ENCODE measurements at regions not wholly inside any gene's neighbourhood (a gene's known extent, or its start where the extent isn't known, plus 50 kb on each side); places are given as distances from the start of the nearest gene placed in this dataset.

DNA sequence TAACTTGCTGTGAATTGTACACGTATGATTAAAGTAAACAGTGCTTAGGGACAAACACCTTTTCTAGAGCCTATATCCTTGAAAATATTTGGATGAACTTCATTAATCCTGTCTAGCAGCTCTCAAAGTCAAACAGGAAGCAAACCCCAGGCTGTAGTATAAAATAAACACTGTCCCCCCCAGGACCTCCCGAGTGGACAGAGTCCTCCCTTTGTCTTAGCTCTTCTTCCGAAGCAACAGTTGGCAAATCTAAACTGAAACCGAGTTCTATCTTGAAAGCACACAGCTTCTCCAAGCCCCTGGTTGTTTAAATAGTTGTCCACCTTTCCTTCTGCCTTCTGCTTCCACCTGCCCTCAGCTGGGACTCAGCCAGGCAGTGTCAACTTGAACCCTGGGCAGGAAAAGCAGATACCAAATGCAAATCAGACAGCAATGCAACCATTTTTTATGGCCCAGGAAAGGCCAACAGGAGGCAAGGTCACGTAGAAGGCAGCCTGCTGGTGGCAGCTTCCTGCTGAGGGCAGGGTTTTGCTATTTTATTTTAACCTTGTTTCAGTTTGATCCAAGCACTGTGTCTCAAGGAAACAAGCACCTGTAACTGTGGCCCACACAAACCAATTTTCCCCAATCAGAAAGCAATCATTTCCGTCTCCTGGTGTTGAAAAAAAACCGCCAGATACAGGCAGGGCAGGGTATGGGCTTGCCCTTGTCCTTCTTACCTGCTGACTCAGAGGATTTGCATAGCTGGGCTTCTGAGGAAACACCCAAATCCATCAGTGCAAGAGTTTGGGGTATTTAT, 110.3 kb upstream of the KIT start:
- FAIRE-seq = no peak

DNA sequence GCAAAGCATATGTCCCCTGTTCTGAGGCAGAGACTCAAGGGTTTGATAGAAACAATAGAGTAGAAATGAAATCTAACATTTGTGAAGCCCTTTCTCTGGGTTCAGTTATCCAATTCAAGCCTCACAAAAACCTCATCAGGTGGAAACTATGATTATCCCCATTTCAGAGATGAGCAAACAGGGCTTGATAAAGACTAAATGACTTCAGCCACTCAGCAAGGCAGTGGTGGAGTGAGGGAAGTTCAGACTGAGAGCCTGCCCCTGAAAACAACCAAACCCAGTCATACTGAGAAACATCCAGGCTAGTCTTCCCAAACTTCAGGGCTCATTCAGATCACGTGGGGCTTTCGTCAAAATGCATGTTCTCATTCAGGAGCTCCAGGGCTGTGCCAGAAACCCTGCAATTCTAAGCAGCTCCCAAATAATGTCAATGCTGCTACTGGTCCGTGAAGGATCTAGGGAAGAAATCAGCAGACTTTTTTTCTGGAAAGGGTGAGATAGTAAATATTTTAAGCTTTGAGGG, 109.6 kb upstream of the KIT start:
- no peak for FAIRE-seq

- FAIRE-seq = no peak
Measured at GRCh38 chr4:54548831-54549460, 108.8 kb upstream of the KIT start.

- no peak for FAIRE-seq
Measured at GRCh38 chr4:54550395-54551171, 107.2 kb upstream of the KIT start.

DNA sequence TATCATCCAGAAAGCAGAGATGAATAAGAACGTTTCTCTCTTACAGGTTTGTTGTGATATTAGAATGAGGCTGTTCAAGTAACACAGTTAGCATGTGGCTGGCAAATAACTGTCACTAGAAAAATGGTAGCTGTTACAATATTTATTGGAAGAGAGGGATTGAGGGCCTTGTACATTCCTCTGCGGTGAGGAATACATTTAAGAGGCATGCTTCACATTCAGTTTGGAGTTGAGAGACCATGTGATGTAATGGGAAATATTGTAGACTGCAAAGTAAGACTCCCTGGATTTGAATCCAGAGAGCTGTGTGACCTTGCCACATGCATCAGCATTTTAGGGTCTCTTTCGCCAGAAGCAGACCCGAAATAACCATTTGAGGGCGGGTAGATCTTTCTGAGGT, 104.8 kb upstream of the KIT start:
- FAIRE-seq = no peak

DNA sequence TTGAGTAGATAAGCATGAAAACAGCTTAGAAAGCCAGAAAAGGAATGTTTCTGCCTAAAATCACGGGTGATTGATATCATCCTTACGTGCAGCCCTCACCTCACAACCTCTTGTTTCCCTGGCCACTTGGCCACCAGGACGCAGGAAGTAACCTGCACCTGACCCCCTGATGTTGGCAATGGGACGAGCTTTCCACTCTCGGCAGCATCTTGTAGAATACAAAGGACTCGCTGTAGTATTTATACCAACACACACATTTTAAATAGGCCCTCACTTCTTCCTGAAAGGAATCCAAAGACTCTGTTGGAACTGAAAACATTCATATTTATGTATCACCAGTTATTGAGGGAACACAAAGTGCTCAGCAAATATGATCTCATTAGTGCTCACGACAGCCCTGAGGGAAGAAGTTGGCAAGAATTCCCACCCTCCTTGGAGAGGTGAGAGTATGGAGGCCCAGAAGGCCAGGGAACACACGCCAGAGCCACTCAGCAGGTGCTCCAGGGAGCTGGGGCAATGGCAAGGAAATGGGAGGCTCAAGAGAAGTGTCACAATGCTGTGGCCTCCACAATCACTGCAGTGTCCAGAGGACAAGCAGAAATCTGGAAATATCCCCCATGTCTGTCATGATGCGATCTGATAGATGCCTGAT, 103.3 kb upstream of the KIT start:
- FAIRE-seq = no peak

DNA sequence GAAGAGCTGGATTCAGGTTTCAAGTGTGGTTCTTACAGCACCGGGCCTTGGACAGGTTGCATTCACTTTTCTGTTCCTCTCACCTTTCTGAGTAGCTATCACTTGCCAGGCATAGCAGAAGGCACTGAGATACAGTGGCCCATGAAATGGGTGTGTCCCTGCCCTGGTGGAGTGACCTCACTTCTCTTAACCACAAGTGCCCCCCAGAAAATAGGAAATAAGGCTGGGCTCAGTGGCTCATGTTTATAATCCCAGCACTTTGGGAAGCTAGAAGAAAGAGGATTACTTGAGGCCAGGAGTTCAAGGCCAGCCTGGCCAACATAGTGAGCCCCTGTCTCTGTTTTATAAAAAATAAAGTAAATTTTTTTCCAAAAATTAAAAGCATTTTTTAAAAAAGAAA, 101.7 kb upstream of the KIT start:
- no peak for FAIRE-seq

- no peak for FAIRE-seq
Measured at GRCh38 chr4:54556587-54556986, 101.2 kb upstream of the KIT start.

GRCh38 chr4:54558889-54559677, 98.7 kb upstream of the KIT start:
- FAIRE-seq = peak; percentile 18

GRCh38 chr4:54560513-54560912, 97.2 kb upstream of the KIT start:
- FAIRE-seq = no peak

GRCh38 chr4:54561940-54562339, 95.8 kb upstream of the KIT start:
- FAIRE-seq = no peak

DNA sequence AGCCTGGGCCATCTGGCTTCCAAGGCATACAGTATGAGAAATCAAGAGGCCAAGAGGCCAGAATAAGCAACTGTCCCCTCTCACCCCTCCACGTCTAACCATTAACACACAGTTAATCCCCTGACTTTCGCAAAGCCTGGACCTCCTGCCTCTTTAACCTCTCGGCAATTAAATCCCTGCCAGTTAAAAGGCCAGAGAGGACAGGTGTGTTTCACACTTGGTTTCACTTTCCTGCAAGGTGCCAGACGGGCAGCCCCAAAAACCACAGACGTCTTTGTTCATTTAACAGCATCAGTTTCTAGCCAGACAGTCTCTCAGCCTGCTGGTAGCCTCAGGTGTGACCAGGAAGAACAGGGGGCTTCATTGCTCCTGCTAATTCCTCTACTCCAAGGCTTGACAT, 91.1 kb upstream of the KIT start:
- FAIRE-seq = no peak

DNA sequence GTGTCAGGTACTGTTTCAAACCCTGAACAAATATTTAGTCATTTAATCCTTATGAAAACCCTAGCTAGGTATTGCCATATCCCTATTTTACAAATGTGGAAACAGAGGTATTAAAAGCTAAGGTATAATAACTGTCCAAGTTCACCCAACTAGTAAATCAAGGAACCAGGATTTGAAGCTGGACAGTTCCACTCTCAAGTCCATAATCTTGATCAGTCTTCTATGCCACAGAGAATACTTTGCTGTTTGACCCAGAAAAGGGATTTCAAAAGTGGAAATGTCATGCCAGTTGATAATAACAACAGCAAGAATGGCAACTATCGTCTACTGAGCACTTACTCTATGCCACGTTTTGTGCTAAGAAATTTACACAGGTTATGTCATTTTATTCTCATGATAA, 90.4 kb upstream of the KIT start:
- FAIRE-seq = no peak

DNA sequence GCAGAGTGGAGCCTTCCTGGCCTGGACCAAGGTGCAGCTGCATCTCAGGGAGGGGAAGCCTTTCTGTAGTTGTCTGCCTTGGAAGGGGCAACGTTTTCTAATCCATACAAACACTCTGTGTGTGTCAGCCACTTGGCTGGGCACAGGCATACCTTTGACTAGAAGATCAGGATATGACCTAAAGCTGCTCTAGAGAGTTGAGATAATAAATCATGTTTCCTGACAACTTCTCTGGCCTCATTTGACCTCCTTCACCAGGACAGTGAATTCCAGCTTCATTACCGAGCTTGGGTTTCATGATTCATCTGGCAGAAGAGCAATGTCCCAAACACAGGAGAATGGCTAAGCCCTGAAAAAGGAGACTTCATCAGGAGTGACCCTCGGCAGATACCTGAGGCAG, 89.6 kb upstream of the KIT start:
- no peak for FAIRE-seq

- FAIRE-seq = no peak
Measured at GRCh38 chr4:54570822-54571221, 86.9 kb upstream of the KIT start.

DNA sequence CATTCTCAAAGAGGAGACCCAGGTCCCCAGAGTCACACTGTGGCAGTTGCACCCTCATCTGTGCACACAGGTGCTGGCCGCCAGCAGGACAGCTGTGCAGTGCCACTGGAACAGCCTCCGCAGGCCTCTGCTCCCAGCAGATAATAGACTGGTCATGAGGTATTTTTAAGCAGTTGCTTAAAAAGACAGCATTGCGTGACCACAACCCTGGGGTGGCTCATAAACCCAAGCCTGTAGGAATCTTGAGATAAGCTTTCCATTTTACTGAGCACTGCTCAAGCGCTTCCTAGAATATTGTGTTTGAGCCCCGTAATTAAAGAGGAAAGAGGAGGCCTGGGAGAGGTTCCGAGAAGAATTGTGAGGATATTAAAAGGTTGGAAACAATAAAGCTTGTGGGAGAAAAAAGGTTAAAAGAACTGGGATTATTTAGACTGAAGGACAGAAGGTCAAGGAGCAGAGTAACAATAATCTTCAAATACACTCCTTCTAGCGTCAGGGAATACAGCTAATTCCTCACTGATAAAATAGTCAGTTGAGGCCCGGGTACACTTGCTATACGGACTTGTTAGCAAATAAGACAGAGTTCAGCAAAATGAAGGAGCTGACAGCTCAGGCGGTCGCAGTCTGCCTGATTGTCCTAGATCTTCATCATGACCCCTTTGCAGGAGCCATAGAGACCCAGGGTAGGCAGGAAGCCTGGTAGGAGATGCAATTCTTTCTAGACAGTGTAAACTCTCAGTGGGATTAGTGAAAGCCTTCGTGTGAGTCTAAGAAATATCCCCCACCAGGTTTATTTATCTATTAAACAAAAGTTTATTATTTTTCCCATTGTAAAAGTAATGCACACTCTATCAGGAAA, 86.2 kb upstream of the KIT start:
- FAIRE-seq = no peak

- FAIRE-seq = no peak
Measured at GRCh38 chr4:54572152-54572542, 85.6 kb upstream of the KIT start.

- no peak for FAIRE-seq
Measured at GRCh38 chr4:54574500-54574899, 83.3 kb upstream of the KIT start.

- no peak for FAIRE-seq
Measured at GRCh38 chr4:54575919-54576318, 81.8 kb upstream of the KIT start.

DNA sequence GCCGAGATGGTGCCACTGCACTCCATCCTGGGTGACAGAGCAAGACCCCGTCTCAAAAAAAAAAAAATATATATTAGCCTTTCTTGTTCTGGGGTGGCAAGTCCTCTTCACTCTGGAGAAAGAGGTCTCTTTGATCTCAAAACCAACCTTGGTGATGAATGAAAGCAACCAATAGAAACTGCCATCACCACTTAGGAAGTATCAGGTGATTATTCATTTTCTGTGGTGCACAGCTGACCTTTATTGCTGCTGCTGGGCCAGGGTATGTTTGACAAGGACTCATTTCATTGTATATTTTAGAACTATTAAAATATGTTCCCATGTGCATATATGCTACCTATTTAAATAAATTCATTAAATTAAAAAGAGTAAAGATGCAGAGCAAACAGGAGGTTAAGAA, 76.0 kb upstream of the KIT start:
- no peak for FAIRE-seq

- no peak for FAIRE-seq
Measured at GRCh38 chr4:54585321-54586000, 72.3 kb upstream of the KIT start.

Data from colon (tissue), 2 donors.